Sigmoid colon (tissue), 6 donors: ENCODE measurements at regions not wholly inside any gene's neighbourhood (a gene's known extent, or its start where the extent isn't known, plus 50 kb on each side); places are given as distances from the start of the nearest gene placed in this dataset.
"Not testable (repeated sequence)": the region's sequence is repeated elsewhere in the genome, so short reads cannot be mapped to it uniquely, and the experiment has no call there.

Experiments used
- DNase-seq: peaks from one replicate; pipeline ENCODE4 v3.0.0-alpha.2; 2019
- H3K27ac ChIP-seq, 4 donors: fragments of 200-600 bp; sonication (generic); one replicate each; pipeline ENCODE4 v1.5.1; 2016 to 2019; ENCODE audit warnings: mild to moderate bottlenecking in 1 of 4
- H3K27me3 ChIP-seq, 3 donors: fragments of 200-600 bp; sonication (generic); one replicate each; pipeline ENCODE4 v1.5.1; 2019; ENCODE audit warnings: mild to moderate bottlenecking in 1 of 3
- H3K36me3 ChIP-seq, 4 donors: fragments of 200-600 bp; sonication (generic); one replicate each; pipeline ENCODE4 v1.5.1; 2016 to 2019
- H3K4me1 ChIP-seq, 4 donors: fragments of 200-600 bp; sonication (generic); one replicate each; pipeline ENCODE4 v1.5.1; 2017 to 2019
- H3K4me3 ChIP-seq, 4 donors: fragments of 200-600 bp; sonication (generic); one replicate each; pipeline ENCODE4 v1.5.1; 2017 to 2019; ENCODE audit warnings: mild to moderate bottlenecking in 2 of 4, moderate library complexity in 1 of 4
- H3K9me3 ChIP-seq, 4 donors: fragments of 200-600 bp in 3 of 4; sonication (generic) in 3 of 4; one replicate each; pipeline versions ENCODE4 v1.5.1 to v1.6.1; 2013 to 2019
- EP300 ChIP-seq, 4 donors: sonication (generic); formaldehyde crosslinking; IDR thresholded peaks; one replicate each; pipeline ENCODE4 v1.6.1; 2017; ENCODE audit warnings: antibody characterized with exemption in 4 of 4
- POLR2A ChIP-seq, 2 donors: fragments of 450-650 bp; IDR thresholded peaks; one replicate each; pipeline ENCODE4 v1.6.1; 2016; ENCODE audit warnings: antibody characterized with exemption in 2 of 2, mild to moderate bottlenecking in 2 of 2, moderate library complexity in 2 of 2
- POLR2AphosphoS5 ChIP-seq, 4 donors: sonication (generic); formaldehyde crosslinking; IDR thresholded peaks; one replicate each; pipeline ENCODE4 v1.6.1; 2017; ENCODE audit warnings: antibody characterized with exemption in 4 of 4
- WGBS, 2 donors: extraction: QIAGEN DNeasy Blood & Tissue Kit; methylation state at CpG; one replicate each; pipeline ENCODE4 v1.1.7; 2013; 5-methylcytosine and 5-hydroxymethylcytosine counted together
- intact Hi-C: fragments of 100-400 bp; cut with DNase I; formaldehyde crosslinking; loops from one replicate; pipeline ENCODE4 v1.15.1; 2023
- TF ChIP-seq, protein P1 (sequence below), 4 experiments: fragments of 450-650 bp in 3 of 4; fragments of 200-600 bp in 1 of 4; IDR thresholded peaks; one replicate each; pipeline ENCODE4 v1.5.1; 2016 to 2019; ENCODE audit warnings: antibody characterized with exemption in 4 of 4, mild to moderate bottlenecking in 3 of 4, moderate library complexity in 2 of 4
- donor health status: healthy with polysubstance abuse.
- donor health status: healthy.

DNA sequence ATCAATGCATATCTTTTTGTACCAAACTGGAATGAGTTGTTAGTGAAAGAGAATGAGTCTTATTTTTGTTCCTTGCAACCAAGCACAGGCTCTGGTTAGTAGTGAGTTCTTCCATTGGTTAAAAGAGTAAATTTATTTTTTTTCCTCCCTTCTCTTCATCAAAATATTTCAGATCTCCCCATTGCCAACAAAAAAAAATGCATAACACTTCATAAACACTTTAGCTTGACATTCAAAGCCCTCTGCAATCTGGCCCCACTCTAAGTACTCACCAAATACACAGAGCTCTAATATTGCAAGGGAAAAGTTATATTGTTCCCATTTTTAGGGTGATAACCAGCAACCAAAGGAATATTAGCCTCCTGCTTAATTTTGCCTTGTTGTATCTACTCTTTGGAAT lies 333.0 kb upstream of the LUZP2 start:
- TF ChIP-seq, protein P1, sequence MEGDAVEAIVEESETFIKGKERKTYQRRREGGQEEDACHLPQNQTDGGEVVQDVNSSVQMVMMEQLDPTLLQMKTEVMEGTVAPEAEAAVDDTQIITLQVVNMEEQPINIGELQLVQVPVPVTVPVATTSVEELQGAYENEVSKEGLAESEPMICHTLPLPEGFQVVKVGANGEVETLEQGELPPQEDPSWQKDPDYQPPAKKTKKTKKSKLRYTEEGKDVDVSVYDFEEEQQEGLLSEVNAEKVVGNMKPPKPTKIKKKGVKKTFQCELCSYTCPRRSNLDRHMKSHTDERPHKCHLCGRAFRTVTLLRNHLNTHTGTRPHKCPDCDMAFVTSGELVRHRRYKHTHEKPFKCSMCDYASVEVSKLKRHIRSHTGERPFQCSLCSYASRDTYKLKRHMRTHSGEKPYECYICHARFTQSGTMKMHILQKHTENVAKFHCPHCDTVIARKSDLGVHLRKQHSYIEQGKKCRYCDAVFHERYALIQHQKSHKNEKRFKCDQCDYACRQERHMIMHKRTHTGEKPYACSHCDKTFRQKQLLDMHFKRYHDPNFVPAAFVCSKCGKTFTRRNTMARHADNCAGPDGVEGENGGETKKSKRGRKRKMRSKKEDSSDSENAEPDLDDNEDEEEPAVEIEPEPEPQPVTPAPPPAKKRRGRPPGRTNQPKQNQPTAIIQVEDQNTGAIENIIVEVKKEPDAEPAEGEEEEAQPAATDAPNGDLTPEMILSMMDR (IDR thresholded peaks at IDR 0.05), result no peak
- TF ChIP-seq POLR2A (IDR thresholded peaks at IDR 0.05) (no peak), POLR2AphosphoS5 (IDR thresholded peaks at IDR 0.05) (no peak)
- H3K27me3 ChIP-seq, result no peaks in the 10 kb centered on the region
- no peak for DNase-seq

DNA sequence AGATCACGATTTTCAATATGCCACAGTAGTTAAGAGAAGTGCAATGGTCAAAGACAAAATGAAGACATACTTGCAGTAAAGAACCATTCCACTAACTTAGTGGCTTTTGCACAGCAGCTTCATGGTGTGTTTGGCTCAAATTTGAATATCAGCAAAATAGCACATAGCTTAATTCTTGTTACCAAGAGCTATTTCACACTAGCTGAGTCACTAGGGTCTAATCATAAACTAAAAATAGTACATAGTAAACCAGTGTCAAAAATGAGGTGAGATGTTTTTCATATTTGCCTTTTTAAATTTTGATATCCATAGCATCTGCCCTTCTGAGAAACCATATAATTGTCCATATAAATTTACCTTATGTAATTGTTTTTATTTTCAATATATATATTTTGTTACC lies 325.0 kb upstream of the LUZP2 start:
- TF ChIP-seq EP300 (IDR thresholded peaks at IDR 0.05), result no peak
- no peak for TF ChIP-seq POLR2A (IDR thresholded peaks at IDR 0.05)
- TF ChIP-seq POLR2AphosphoS5 (IDR thresholded peaks at IDR 0.05), result no peak
- TF ChIP-seq, protein P1 (IDR thresholded peaks at IDR 0.05), result no peak
- no peaks in the 10 kb centered on the region for H3K27me3 ChIP-seq
- no peaks in the 10 kb centered on the region for H3K9me3 ChIP-seq
- no peak overlapping the region for H3K27ac ChIP-seq
- H3K4me3 ChIP-seq, result no peak overlapping the region
- no peaks in the 10 kb centered on the region for H3K4me1 ChIP-seq
- intact Hi-C loops, result no loop called here
- no peak for DNase-seq
- WGBS, 2 donors, result 74 to 86% methylated on average over 1 of the region's 1 CpG
- H3K36me3 ChIP-seq, result no peaks in the 10 kb centered on the region

More for the DNA sequence above, 333.0 kb upstream of the LUZP2 start:
- Histone ChIP-seq H3K9me3 (no peaks in the 10 kb centered on the region), H3K4me3 (no peak overlapping the region), H3K36me3 (no peaks in the 10 kb centered on the region), H3K4me1 (no peaks in the 10 kb centered on the region), H3K27ac (no peak overlapping the region)
- intact Hi-C loops, result no loop called here

DNA sequence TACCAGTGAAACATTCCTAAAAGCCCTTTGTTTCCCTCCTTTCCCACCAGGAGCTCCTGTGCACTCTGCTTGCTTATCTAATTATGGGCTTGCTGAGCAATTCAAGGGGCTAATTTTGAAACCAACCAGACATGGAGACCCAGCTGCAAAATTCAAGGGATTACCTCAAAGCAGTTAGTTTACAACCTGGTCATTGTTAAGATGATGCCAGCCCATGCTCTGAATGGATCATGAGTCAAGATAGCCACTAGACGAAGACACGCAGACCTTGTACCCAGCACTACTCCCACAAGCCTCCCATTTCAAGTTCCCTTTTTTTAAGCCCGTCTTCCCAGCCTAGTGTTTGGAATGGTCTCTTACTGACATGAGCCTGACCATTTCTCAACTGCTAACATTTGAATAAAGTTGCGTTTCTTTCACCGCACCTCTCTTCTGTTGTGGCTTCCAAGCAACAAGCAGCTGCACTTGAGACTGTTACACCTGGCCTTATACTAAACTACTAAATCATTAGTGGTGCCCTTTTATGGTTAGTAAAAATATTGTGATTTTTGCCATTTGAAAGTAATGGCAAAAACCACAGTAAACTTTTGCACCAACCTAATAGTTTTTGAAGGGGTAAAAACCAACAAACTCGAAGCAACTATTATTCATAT lies 315.3 kb upstream of the LUZP2 start:
- no peak for DNase-seq
- H3K4me3 ChIP-seq, result no peak overlapping the region
- no peak overlapping the region for H3K27ac ChIP-seq
- no peaks in the 10 kb centered on the region for H3K9me3 ChIP-seq
- TF ChIP-seq POLR2AphosphoS5 (IDR thresholded peaks at IDR 0.05) (no peak), POLR2A (IDR thresholded peaks at IDR 0.05) (no peak), EP300 (IDR thresholded peaks at IDR 0.05) (no peak)
- TF ChIP-seq, protein P1 (IDR thresholded peaks at IDR 0.05), result no peak
- no peaks in the 10 kb centered on the region for H3K4me1 ChIP-seq
- H3K36me3 ChIP-seq, result no peaks in the 10 kb centered on the region
- 70 to 76% methylated on average over 6 of the region's 6 CpGs for WGBS, 2 donors
- H3K27me3 ChIP-seq, result no peaks in the 10 kb centered on the region
- intact Hi-C loops, result no loop called here

DNA sequence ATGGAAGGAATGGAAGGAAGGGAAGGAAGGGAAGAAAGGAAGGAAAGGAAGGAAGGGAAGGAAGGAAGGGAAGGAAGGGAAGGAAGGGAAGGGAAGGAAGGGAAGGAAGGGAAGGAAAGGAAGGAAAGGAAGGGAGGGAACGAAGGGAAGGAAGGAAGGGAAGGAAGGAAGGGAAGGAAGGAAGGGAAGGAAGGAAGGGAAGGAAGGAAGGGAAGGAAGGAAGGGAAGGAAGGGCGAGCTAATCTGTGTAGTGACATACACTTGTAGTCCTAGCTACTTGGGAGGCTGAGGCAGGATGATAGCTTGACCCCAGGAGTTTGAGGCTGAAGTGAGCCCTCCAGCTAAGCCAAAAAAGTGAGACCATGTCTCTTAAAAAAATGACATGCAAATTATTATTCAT lies 311.3 kb upstream of the LUZP2 start:
- H3K27me3 ChIP-seq, H3K9me3 ChIP-seq, intact Hi-C loops, DNase-seq, H3K4me1 ChIP-seq, H3K4me3 ChIP-seq, H3K36me3 ChIP-seq, H3K27ac ChIP-seq: not testable (repeated sequence)
- 61 to 87% methylated on average over 1 to 2 of the region's 2 CpGs for WGBS, 2 donors

DNA sequence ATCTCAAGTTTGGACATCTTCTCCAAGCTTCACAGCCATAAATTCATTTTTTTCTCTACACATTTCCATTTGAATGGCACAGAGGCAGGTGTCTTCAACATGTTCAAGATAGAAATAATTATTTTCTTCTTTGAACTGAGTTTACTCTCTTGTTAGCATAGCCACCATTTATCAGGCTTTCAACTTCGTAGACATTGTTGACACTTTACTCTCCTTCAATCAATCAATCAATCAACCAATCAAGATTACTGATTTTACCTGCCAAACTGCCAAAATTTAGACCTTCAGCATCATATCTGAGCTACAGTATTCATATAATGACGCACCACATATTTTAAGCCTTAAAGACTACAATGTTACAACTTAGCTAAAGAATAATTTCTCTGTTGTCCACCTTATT lies 300.1 kb upstream of the LUZP2 start:
- intact Hi-C loops, result no loop called here
- H3K27ac ChIP-seq, result no peak overlapping the region
- WGBS, 2 donors, result 74 to 83% methylated on average over 2 of the region's 2 CpGs

More for the DNA sequence above, 300.1 kb upstream of the LUZP2 start:
- TF ChIP-seq EP300 (IDR thresholded peaks at IDR 0.05) (no peak), POLR2AphosphoS5 (IDR thresholded peaks at IDR 0.05) (no peak), POLR2A (IDR thresholded peaks at IDR 0.05) (no peak)
- TF ChIP-seq, protein P1 (IDR thresholded peaks at IDR 0.05), result no peak
- Histone ChIP-seq H3K27me3 (no peaks in the 10 kb centered on the region), H3K36me3 (no peaks in the 10 kb centered on the region), H3K4me3 (no peak overlapping the region), H3K4me1 (no peaks in the 10 kb centered on the region), H3K9me3 (no peaks in the 10 kb centered on the region)
- DNase-seq, result no peak
